Keratinocyte (primary cell): ENCODE measurements at regions not wholly inside any gene's neighbourhood (a gene's known extent, or its start where the extent isn't known, plus 50 kb on each side); places are given as distances from the start of the nearest gene placed in this dataset.

Experiments used
- CTCF ChIP-seq, 3 experiments: IDR thresholded peaks in 1 of 3; conservative IDR thresholded peaks in 1 of 3; optimal IDR thresholded peaks in 1 of 3; 2 replicates in 2 of 3; 3 replicates in 1 of 3; pipeline versions ENCODE3 to v1.5.1; 2011; ENCODE audit warnings: low read length in 3 of 3, mild to moderate bottlenecking in 3 of 3, moderate library complexity in 2 of 3, control low read depth in 1 of 3, inconsistent platforms in 1 of 3; ENCODE audit not compliant: insufficient read depth in 2 of 3; ENCODE audit errors: extremely low read depth in 1 of 3
- EZH2 ChIP-seq: IDR thresholded peaks from one replicate; pipeline ENCODE4 v1.6.1; 2012; ENCODE audit warnings: inconsistent platforms, mild to moderate bottlenecking, low read length, moderate library complexity

- no peak for TF ChIP-seq EZH2
- TF ChIP-seq CTCF (optimal IDR thresholded peaks at IDR 0.05 in 1 of 3, IDR thresholded peaks at IDR 0.05 in 1 of 3, conservative IDR thresholded peaks at IDR 0.05 in 1 of 3; ENCODE audit: extremely low read depth in 1 of 3, insufficient read depth in 2 of 3, low read length in 3 of 3) = no peak
Observed at GRCh38 chr4:125546272-125546671, 231.5 kb downstream of the FAT4 start.
